ENCODE measurements at regions not wholly inside any gene's neighbourhood (a gene's known extent, or its start where the extent isn't known, plus 50 kb on each side); places are given as distances from the start of the nearest gene placed in this dataset.

- TF ChIP-seq, protein P1, sequence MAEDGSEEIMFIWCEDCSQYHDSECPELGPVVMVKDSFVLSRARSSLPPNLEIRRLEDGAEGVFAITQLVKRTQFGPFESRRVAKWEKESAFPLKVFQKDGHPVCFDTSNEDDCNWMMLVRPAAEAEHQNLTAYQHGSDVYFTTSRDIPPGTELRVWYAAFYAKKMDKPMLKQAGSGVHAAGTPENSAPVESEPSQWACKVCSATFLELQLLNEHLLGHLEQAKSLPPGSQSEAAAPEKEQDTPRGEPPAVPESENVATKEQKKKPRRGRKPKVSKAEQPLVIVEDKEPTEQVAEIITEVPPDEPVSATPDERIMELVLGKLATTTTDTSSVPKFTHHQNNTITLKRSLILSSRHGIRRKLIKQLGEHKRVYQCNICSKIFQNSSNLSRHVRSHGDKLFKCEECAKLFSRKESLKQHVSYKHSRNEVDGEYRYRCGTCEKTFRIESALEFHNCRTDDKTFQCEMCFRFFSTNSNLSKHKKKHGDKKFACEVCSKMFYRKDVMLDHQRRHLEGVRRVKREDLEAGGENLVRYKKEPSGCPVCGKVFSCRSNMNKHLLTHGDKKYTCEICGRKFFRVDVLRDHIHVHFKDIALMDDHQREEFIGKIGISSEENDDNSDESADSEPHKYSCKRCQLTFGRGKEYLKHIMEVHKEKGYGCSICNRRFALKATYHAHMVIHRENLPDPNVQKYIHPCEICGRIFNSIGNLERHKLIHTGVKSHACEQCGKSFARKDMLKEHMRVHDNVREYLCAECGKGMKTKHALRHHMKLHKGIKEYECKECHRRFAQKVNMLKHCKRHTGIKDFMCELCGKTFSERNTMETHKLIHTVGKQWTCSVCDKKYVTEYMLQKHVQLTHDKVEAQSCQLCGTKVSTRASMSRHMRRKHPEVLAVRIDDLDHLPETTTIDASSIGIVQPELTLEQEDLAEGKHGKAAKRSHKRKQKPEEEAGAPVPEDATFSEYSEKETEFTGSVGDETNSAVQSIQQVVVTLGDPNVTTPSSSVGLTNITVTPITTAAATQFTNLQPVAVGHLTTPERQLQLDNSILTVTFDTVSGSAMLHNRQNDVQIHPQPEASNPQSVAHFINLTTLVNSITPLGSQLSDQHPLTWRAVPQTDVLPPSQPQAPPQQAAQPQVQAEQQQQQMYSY (CRISPR knock-in tag; IDR thresholded peaks at IDR 0.05), result no peak
- TF ChIP-seq ZBTB38 (CRISPR knock-in tag; IDR thresholded peaks at IDR 0.05) (no peak), JARID2 (CRISPR knock-in tag; IDR thresholded peaks at IDR 0.05; ENCODE audit: insufficient replicate concordance) (no peak), JUN (CRISPR knock-in tag; IDR thresholded peaks at IDR 0.05) (no peak), ARNT2 (CRISPR knock-in tag; IDR thresholded peaks at IDR 0.05; ENCODE audit: low read depth) (no peak), ZNF562 (CRISPR knock-in tag; IDR thresholded peaks at IDR 0.05; ENCODE audit: borderline replicate concordance) (no peak), PHF8 (CRISPR knock-in tag; IDR thresholded peaks at IDR 0.05) (no peak), TOPORS (CRISPR knock-in tag; IDR thresholded peaks at IDR 0.05) (no peak), ZNF296 (CRISPR knock-in tag; conservative IDR thresholded peaks at IDR 0.05) (no peak)
- TF ChIP-seq, protein P2, sequence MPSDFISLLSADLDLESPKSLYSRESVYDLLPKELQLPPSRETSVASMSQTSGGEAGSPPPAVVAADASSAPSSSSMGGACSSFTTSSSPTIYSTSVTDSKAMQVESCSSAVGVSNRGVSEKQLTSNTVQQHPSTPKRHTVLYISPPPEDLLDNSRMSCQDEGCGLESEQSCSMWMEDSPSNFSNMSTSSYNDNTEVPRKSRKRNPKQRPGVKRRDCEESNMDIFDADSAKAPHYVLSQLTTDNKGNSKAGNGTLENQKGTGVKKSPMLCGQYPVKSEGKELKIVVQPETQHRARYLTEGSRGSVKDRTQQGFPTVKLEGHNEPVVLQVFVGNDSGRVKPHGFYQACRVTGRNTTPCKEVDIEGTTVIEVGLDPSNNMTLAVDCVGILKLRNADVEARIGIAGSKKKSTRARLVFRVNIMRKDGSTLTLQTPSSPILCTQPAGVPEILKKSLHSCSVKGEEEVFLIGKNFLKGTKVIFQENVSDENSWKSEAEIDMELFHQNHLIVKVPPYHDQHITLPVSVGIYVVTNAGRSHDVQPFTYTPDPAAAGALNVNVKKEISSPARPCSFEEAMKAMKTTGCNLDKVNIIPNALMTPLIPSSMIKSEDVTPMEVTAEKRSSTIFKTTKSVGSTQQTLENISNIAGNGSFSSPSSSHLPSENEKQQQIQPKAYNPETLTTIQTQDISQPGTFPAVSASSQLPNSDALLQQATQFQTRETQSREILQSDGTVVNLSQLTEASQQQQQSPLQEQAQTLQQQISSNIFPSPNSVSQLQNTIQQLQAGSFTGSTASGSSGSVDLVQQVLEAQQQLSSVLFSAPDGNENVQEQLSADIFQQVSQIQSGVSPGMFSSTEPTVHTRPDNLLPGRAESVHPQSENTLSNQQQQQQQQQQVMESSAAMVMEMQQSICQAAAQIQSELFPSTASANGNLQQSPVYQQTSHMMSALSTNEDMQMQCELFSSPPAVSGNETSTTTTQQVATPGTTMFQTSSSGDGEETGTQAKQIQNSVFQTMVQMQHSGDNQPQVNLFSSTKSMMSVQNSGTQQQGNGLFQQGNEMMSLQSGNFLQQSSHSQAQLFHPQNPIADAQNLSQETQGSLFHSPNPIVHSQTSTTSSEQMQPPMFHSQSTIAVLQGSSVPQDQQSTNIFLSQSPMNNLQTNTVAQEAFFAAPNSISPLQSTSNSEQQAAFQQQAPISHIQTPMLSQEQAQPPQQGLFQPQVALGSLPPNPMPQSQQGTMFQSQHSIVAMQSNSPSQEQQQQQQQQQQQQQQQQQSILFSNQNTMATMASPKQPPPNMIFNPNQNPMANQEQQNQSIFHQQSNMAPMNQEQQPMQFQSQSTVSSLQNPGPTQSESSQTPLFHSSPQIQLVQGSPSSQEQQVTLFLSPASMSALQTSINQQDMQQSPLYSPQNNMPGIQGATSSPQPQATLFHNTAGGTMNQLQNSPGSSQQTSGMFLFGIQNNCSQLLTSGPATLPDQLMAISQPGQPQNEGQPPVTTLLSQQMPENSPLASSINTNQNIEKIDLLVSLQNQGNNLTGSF (CRISPR knock-in tag; IDR thresholded peaks at IDR 0.05), result no peak
- TF ChIP-seq, protein P3, sequence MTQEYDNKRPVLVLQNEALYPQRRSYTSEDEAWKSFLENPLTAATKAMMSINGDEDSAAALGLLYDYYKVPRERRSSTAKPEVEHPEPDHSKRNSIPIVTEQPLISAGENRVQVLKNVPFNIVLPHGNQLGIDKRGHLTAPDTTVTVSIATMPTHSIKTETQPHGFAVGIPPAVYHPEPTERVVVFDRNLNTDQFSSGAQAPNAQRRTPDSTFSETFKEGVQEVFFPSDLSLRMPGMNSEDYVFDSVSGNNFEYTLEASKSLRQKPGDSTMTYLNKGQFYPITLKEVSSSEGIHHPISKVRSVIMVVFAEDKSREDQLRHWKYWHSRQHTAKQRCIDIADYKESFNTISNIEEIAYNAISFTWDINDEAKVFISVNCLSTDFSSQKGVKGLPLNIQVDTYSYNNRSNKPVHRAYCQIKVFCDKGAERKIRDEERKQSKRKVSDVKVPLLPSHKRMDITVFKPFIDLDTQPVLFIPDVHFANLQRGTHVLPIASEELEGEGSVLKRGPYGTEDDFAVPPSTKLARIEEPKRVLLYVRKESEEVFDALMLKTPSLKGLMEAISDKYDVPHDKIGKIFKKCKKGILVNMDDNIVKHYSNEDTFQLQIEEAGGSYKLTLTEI (CRISPR knock-in tag; conservative IDR thresholded peaks at IDR 0.05), result no peak
- no peak for FAIRE-seq
- no peak for DNase-seq (ENCODE audit: low spot score)
- Histone ChIP-seq H3K9me3 (ENCODE audit: low read length) (no peaks in the 10 kb centered on the region), H3K36me3 (replicated peaks in 1 of 2; ENCODE audit: control insufficient read depth in 1 of 2, insufficient read depth in 2 of 2, low read length in 2 of 2) (no peaks in the 10 kb centered on the region), H3K79me2 (ENCODE audit: insufficient read depth, low read length) (no peaks in the 10 kb centered on the region), H3K27ac (ENCODE audit: extremely low read length, insufficient read depth, low read length) (no peak overlapping the region), H4K20me1 (ENCODE audit: insufficient read depth, low read length) (0 out of 2 replicates have a peak, but pooled peaks cover 2% of the 10 kb centered on the region), H3K9ac (ENCODE audit: insufficient read depth, low read depth, low read length) (no peak overlapping the region), H3K4me3 (replicated peaks in 1 of 3; ENCODE audit: insufficient read depth in 1 of 3, low read depth in 2 of 3, low read length in 3 of 3) (no peak overlapping the region), H3K4me1 (ENCODE audit: insufficient read depth, low read length) (peaks cover 25% of the 10 kb centered on the region), H2AFZ (ENCODE audit: low read length) (no peak overlapping the region), H3K4me2 (ENCODE audit: low read depth, low read length) (no peak overlapping the region), H3K27me3 (ENCODE audit: control insufficient read depth in 1 of 2, insufficient read depth in 2 of 2, low read length in 2 of 2) (peaks cover 0 to 27% of the 10 kb centered on the region in 2 experiments; a peak in 2 of 5 replicates)
- intact Hi-C loops (cut with micrococcal nuclease; ENCODE audit: unreplicated experiment) (no loop called here), in situ Hi-C loops (cut with HindIII; ENCODE audit: extremely low pct_ligation_motif_present, low pct_unique_long_range_greater_than_20kb) (no loop called here)
- 8% methylated on average over 11 of the region's 13 CpGs for WGBS (ENCODE audit: low lambda C conversion rate)
- peak; percentile 47 for ATAC-seq
- ChIA-PET POLR2A (no interaction called here), CTCF (ENCODE audit: low intra/inter-chr PET ratio, low total read pairs) (no interaction called here)
- BruUV-seq (replicated peaks), result no TSS peak
Observed at GRCh38 chr11:115965767-115966504, 461.7 kb upstream of the CADM1 start.

All from HepG2 (cell line).